HEK293 (cell line): ENCODE measurements at regions not wholly inside any gene's neighbourhood (a gene's known extent, or its start where the extent isn't known, plus 50 kb on each side); places are given as distances from the start of the nearest gene placed in this dataset.
A peak's percentile ranks its signal among the peaks of the same experiment; 100 is the strongest.
"Not testable (repeated sequence)": the region's sequence is repeated elsewhere in the genome, so short reads cannot be mapped to it uniquely, and the experiment has no call there.

Source experiments
- CTCF ChIA-PET: fragments of 350-600 bp; formaldehyde crosslinking; extraction: SDS; loops from one replicate; lab custom pipeline; 2021; ENCODE audit warnings: antibody characterized with exemption; lab: Yijun Ruan, JAX
- POLR2A ChIA-PET: fragments of 300-600 bp; formaldehyde crosslinking; extraction: SDS; loops from one replicate; lab custom pipeline; 2020; ENCODE audit warnings: antibody characterized with exemption, inconsistent platforms; lab: Yijun Ruan, JAX
- H3K27ac ChIP-seq: fragments of 200-500 bp; sonication (Bioruptor generic); 2 replicates; pipeline ENCODE4 v1.5.1; 2014; ENCODE audit warnings: low read depth, low read length, control low read depth, inconsistent platforms; ENCODE audit errors: extremely low read depth
- H3K36me3 ChIP-seq, 2 experiments: fragments of 200-500 bp in 1 of 2; sonication (Bioruptor generic) in 1 of 2; 1 replicate in 1 of 2; 2 replicates in 1 of 2; pipeline ENCODE4 v1.5.1; 2014 to 2017; ENCODE audit warnings: inconsistent platforms in 2 of 2, low read length in 2 of 2; ENCODE audit not compliant: control insufficient read depth in 2 of 2, insufficient read depth in 1 of 2
- H3K4me1 ChIP-seq: fragments of 200-500 bp; sonication (Bioruptor generic); 2 replicates; pipeline ENCODE4 v1.5.1; 2014; ENCODE audit warnings: mild to moderate bottlenecking, low read length, inconsistent platforms; ENCODE audit not compliant: control insufficient read depth, insufficient read depth
- H3K4me3 ChIP-seq: 2 replicates; pipeline ENCODE4 v1.5.1; 2011; ENCODE audit warnings: low read depth, mild to moderate bottlenecking, control low read depth, low read length, moderate library complexity
- H3K9me3 ChIP-seq: fragments of 200-500 bp; sonication (Bioruptor generic); 2 replicates; pipeline ENCODE4 v1.5.1; 2014; ENCODE audit warnings: low read depth, low read length, inconsistent platforms; ENCODE audit not compliant: control insufficient read depth, insufficient read depth
- GLIS2 ChIP-seq: fragments of 450-650 bp; formaldehyde crosslinking; IDR thresholded peaks from 2 replicates; pipeline ENCODE4 v1.5.1; 2016; ENCODE audit warnings: missing biosample characterization, missing genetic modification characterization
- IKZF3 ChIP-seq: fragments of 450-650 bp; IDR thresholded peaks from 2 replicates; pipeline ENCODE4 v1.5.0; 2018; ENCODE audit warnings: missing biosample characterization, mild to moderate bottlenecking, missing genetic modification characterization, moderate library complexity
- ZBTB17 ChIP-seq: fragments of 450-650 bp; formaldehyde crosslinking; IDR thresholded peaks from 2 replicates; pipeline ENCODE4 v1.5.1; 2016; ENCODE audit warnings: missing biosample characterization, missing genetic modification characterization
- ZBTB48 ChIP-seq: fragments of 450-650 bp; formaldehyde crosslinking; IDR thresholded peaks from 2 replicates; pipeline ENCODE4 v1.5.1; 2016; ENCODE audit warnings: missing biosample characterization, missing genetic modification characterization
- ZNF341 ChIP-seq: fragments of 450-650 bp; formaldehyde crosslinking; IDR thresholded peaks from 2 replicates; pipeline ENCODE4; 2016; ENCODE audit warnings: low read depth, missing biosample characterization, missing genetic modification characterization
- ZNF449 ChIP-seq: fragments of 450-650 bp; formaldehyde crosslinking; IDR thresholded peaks from 2 replicates; pipeline ENCODE4 v1.5.1; 2017; ENCODE audit warnings: missing biosample characterization, mild to moderate bottlenecking, missing genetic modification characterization, moderate library complexity
- ZNF600 ChIP-seq: fragments of 450-650 bp; formaldehyde crosslinking; IDR thresholded peaks from 2 replicates; pipeline ENCODE4 v1.5.1; 2016; ENCODE audit warnings: missing biosample characterization, missing genetic modification characterization
- ZNF768 ChIP-seq: fragments of 450-650 bp; formaldehyde crosslinking; IDR thresholded peaks from 2 replicates; pipeline ENCODE4 v1.5.1; 2018; ENCODE audit warnings: missing biosample characterization, mild to moderate bottlenecking, missing genetic modification characterization

- 0 out of 2 replicates have a peak, but pooled peaks have one; percentile 60 for TF ChIP-seq ZBTB48 (tag by site-specific recombination)
- peak; percentile 46; the same call in 1 of the 2 replicates for TF ChIP-seq ZNF600 (tag by site-specific recombination)
- TF ChIP-seq GLIS2 (tag by site-specific recombination) = 0 out of 2 replicates have a peak, but pooled peaks have one; percentile 25
- H3K4me3 ChIP-seq, H3K4me1 ChIP-seq, POLR2A ChIA-PET, CTCF ChIA-PET, H3K27ac ChIP-seq, H3K9me3 ChIP-seq, H3K36me3 ChIP-seq: not testable (repeated sequence)
Measured at GRCh38 chr16:21506857-21507456, 92.4 kb upstream of the METTL9 start.

GRCh38 chr16:21507631-21508305 lies 91.6 kb upstream of the METTL9 start:
- not testable (repeated sequence) for H3K27ac ChIP-seq, H3K4me1 ChIP-seq
- CTCF ChIA-PET = interaction anchor here (0.6 kb wide), 1 partner anchor 348 kb away, joined by 3 read pairs; no protein-coding TSS in a partner anchor

GRCh38 chr16:21508661-21509436 lies 90.5 kb upstream of the METTL9 start:
- peaks cover 0 to 13% of the 10 kb centered on the region in 2 experiments; a peak in 2 of 3 replicates for H3K36me3 ChIP-seq
- H3K4me3 ChIP-seq, H3K27ac ChIP-seq, CTCF ChIA-PET, H3K9me3 ChIP-seq, H3K4me1 ChIP-seq, POLR2A ChIA-PET: not testable (repeated sequence)
- TF ChIP-seq ZNF449 (tag by site-specific recombination) = peak; percentile 82
- TF ChIP-seq IKZF3 = peak; percentile 40; the same call in 1 of the 2 replicates

More at GRCh38 chr16:21507631-21508305, 91.6 kb upstream of the METTL9 start:
- peak; percentile 43; the same call in 1 of the 2 replicates for TF ChIP-seq ZNF600 (tag by site-specific recombination)
- H3K9me3 ChIP-seq, H3K4me3 ChIP-seq, POLR2A ChIA-PET: not testable (repeated sequence)
- H3K36me3 ChIP-seq = peaks cover 0 to 13% of the 10 kb centered on the region in 2 experiments; a peak in 2 of 3 replicates

GRCh38 chr16:21509437-21510086 lies 89.8 kb upstream of the METTL9 start:
- CTCF ChIA-PET = not testable (repeated sequence)
- TF ChIP-seq ZNF341 (tag by site-specific recombination) = peak; percentile 25; the same call in 1 of the 2 replicates
- peak; percentile 62; the same call in 1 of the 2 replicates for TF ChIP-seq ZBTB17 (tag by site-specific recombination)
- peak; percentile 85; the same call in 1 of the 2 replicates for TF ChIP-seq ZNF768 (tag by site-specific recombination)
- TF ChIP-seq, all 188 proteins: peak for 3; not testable (repeated sequence) for 185
- not testable (repeated sequence) for H3K9me3 ChIP-seq, H3K4me3 ChIP-seq, H3K27ac ChIP-seq
- H3K36me3 ChIP-seq = peaks cover 0 to 13% of the 10 kb centered on the region in 2 experiments; a peak in 2 of 3 replicates
- peaks cover 11% of the 10 kb centered on the region; the same call in 1 of the 2 replicates for H3K4me1 ChIP-seq
- POLR2A ChIA-PET = interaction anchor here (0.9 kb wide), 1 partner anchor 11 kb away, joined by 3 read pairs; no protein-coding TSS in a partner anchor
